A172 (cell line): ENCODE measurements at regions not wholly inside any gene's neighbourhood (a gene's known extent, or its start where the extent isn't known, plus 50 kb on each side); places are given as distances from the start of the nearest gene placed in this dataset.

ENCODE experiments used
- DNase-seq: peaks from one replicate; pipeline ENCODE4 v3.0.0-alpha.2; 2015; ENCODE audit warnings: low spot score

GRCh38 chr3:84439476-84439875, 519.3 kb upstream of the CADM2 start:
- no peak for DNase-seq

- no peak for DNase-seq
Measured at GRCh38 chr3:84440291-84440690, 518.5 kb upstream of the CADM2 start.

DNA sequence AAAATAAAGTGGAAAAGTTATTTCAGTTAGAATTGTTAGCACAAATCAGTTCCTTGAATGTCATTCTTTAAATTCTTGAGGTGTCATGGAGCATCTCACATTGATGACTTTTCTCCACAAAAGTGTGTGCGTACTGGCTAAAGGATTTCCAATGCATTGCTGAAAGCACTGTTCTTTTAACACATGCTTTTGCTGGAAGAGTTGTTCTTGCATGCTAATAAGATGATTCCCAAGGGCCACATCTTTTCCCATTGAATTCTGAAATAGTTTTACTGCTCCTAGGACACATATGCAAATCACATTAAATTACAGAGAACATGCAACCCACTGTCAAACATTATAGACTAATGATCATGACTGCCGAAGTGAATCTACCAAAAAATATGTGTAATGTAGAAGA, 516.3 kb upstream of the CADM2 start:
- DNase-seq: no peak

DNA sequence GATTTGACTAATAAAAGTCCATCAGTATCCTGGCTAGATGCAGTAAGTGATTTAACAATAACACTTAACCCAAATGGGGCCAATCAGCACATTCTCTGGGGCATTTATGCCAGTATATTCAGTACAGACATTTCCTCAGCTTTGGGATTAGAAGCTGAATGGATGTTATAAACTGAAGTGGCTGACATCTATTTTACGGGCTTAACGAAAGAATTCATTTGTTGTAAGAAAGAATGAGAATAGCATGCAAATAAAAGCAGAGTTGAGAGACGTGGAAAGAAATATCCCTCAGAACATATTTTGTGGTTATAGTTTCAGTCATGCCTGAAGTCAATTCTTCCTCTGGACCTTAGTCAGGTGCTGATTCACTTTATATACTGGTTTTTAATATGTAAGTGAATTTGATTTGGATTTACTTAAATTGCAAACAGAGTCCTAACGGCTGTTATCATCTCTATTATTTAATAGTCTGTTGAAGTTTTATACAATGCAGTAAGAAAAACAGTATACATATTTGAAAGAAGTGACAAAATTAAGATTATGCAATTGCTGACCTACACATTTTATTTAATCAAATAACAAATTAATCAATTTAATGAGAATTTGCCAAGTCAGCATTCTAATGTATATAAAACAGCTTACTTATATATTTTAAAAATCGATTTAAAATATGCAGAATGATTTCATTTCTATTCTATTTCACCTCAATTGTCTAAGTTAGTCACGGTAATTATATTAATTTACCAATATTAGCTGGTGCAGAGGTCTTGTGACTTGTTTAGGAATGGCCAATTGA, 513.9 kb upstream of the CADM2 start:
- no peak for DNase-seq

DNA sequence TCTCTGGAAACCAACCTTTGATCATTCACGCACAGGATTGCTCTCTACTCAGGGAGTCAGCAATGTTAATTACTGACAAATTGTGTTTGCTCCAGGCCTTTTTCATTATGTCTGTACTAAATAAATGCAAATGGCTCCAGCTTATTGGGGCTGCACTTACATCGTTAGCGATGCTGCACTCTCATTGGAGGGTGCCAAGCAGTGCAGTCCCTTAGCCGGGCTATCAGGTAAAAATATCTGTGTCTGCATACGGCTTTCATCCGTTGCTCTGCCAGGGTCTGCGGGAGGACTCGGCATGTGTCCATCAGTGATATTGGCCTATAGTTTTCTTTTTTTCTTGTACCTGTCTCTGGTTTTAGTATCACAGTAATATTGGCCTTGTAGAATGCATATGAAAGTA, 471.5 kb upstream of the CADM2 start:
- DNase-seq: no peak

GRCh38 chr3:84504761-84505160, 454.0 kb upstream of the CADM2 start:
- DNase-seq: no peak

GRCh38 chr3:84510007-84510406, 448.8 kb upstream of the CADM2 start:
- DNase-seq: no peak

DNA sequence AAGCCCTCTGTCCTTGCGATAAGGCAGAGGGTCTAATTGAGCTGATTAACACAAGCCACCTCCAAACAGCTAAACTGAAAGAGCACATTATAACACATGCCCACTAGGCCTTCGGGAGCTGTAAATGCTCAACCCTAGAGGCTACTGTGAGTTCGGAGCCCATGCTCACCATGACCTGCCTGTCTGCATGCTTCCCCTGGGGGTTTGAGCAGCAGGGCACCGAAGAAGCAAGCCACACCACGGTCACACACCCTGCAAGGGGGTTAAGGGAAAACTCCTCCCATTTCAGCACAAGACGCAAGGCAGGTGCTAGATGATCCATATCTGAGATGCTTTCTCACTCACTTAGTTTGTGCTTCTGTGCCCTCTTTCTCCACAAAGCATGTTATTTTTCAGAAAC, 435.9 kb upstream of the CADM2 start:
- DNase-seq: no peak

GRCh38 chr3:84536916-84537315, 421.9 kb upstream of the CADM2 start:
- no peak for DNase-seq

DNA sequence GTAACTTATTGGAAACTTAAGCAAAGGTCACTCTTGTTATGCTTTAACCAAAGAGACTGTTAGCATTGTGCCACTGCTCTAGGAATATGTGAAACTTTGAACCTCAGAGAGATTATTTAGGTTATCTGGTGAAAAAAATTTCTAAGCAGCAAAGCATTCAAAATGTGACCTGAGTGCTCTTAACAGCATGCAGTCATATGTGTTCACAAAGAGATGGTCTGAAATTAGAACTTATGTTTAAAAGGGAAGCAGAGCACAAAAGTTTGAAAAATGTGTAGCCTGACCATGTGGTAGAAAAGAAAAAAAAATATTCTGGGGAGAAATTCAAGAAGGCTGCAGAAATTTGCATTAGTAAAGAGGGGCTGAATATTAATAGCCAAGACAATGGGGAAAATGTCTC, 420.2 kb upstream of the CADM2 start:
- no peak for DNase-seq

GRCh38 chr3:84547207-84547606, 411.6 kb upstream of the CADM2 start:
- DNase-seq: peak; percentile 27

GRCh38 chr3:84547971-84548970, 410.5 kb upstream of the CADM2 start:
- DNase-seq: peak; percentile 58

DNA sequence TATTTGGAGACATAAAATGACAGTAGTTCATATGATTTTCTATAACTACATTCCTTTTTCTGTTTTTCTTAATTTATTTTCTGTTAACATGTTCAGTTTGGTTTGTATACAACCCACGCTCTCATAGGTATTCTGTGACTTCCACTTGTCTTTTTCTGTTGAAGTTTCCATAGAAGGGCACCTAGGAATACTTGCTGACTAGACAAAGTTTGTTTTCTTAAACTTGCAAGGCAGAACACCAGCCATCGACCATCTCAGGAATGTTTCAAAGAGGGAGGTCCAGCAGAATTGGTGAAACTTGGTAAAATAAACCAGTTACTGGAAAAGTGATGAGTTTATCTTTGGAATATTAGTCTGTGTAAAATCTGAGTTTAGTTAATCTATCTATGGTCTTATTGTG, 403.2 kb upstream of the CADM2 start:
- DNase-seq: no peak

DNA sequence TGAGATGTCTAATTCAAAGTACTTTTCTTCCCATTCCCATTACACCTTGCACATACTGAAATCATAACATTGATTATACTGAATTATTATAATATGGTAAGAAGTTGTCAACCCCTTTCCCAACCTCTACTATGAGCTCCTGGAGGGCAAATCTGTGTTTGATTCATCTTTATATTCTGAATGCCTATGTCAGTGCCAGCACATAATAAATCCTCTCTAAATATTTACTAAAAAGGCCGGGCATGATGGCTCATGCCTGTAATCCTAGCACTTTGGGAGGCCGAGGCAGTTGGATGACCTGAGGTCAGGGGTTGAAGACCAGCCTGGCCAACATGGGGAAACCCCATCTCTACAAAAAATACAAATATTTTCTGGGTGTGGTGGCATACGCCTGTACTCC, 392.5 kb upstream of the CADM2 start:
- no peak for DNase-seq

DNA sequence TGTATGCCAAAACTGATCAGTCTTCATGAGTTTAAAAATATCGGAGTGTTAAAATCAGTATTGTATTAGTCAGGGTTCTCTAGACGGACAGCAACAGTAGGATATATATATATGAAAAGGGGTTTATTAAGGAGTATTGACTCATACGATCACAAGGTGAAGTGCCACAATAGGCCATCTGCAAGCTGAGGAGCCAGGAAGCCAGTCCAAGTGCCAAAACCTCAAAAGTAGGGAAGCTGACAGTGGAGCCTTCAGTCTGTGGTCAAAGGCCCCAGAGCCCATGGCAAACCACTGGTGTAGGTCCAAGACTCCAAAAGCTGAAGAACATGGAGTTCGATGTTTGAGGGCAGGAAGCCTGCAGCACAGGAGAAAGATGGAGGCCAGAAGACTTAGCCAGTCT, 391.0 kb upstream of the CADM2 start:
- peak; percentile 0 for DNase-seq

DNA sequence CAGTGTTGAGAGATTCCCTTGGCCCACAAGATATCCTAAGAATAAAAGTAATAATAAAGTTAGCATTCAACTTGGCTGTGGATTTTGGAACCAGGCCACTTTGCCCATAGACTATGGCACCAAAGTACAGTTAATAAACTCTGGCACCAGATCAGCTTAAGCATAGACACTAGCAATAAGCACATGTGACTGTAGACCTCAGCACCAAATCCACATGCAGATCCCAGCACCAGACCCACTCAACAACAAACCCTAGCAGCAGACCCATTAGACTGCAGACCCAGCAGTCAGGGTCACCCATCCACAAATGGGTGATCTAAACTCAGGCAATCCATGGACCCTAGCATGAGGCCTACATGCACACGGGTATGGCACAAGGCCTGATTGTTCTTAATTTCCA, 384.8 kb upstream of the CADM2 start:
- no peak for DNase-seq

- DNase-seq: no peak
Measured at GRCh38 chr3:84586427-84586826, 372.4 kb upstream of the CADM2 start.

- no peak for DNase-seq
Measured at GRCh38 chr3:84600703-84601225, 358.0 kb upstream of the CADM2 start.

DNA sequence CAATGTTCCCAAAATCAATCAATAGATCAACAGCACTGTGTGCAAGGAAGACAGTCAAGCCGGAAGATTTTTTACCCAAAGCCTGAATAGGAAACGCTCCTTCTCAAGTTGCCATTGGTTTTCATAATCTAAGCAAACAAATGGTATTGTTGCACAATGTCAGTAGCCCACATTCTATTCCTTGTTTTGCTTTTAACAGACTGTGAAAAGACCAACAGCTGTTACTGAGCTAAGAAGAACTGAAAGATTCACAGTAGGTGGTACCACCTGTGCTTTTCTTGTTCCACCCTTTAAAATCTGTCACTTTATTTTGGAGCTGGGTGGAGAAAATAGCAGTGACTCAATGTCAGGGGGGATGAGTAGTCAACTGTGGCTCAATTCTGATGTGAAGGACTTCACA, 357.5 kb upstream of the CADM2 start:
- DNase-seq: peak; percentile 26

DNA sequence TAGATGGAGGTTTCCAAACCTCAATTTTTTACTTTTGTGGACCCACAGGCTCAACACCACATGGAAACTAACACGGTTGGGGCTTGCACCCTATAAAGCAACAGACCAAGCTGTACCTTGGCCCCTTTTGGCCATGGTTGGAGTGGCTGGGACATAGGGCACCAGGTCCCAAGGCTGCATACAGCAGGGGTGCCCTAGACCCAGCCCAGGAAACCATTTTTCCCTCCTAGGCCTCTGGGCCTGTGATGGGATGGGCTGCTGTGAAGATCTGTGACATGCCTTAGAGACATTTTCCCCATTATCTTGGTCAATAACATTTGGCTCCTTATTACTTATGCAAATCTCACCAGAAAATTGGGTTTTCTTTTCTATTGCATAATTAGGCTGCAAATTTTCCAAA, 337.0 kb upstream of the CADM2 start:
- DNase-seq: no peak

- DNase-seq: no peak
Measured at GRCh38 chr3:84634668-84635067, 324.1 kb upstream of the CADM2 start.

GRCh38 chr3:84637272-84637671, 321.5 kb upstream of the CADM2 start:
- DNase-seq: no peak

DNA sequence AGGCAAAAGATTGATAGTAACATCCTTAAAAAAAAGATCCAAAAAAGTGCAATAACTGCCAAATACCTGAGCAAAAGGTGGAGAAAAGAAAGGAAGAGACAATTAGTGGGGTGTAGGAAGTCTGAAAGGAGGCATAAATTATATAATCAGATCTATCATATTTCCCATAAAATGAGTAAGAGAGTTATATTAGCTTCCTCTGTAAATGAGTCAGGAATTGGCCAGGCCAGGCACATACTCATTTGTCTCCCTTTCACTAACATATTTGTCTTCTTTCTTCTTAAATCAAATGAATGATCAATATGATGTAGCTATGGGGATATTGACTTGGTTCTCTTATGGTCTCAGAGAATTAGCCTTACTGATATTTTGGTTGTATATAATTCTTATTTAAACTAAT, 292.3 kb upstream of the CADM2 start:
- no peak for DNase-seq
